NT2/D1 (cell line): ENCODE measurements at regions not wholly inside any gene's neighbourhood (a gene's known extent, or its start where the extent isn't known, plus 50 kb on each side); places are given as distances from the start of the nearest gene placed in this dataset.
A peak's percentile ranks its signal among the peaks of the same experiment; 100 is the strongest.

Experiments used
- DNase-seq: peaks from one replicate; pipeline ENCODE4 v3.0.0-alpha.2; 2011; ENCODE audit warnings: low read depth, low spot score
- H3K27me3 ChIP-seq: 2 replicates; pipeline ENCODE4 v1.6.0; 2011; ENCODE audit warnings: mild to moderate bottlenecking; ENCODE audit not compliant: insufficient read length, insufficient read depth
- H3K36me3 ChIP-seq: 2 replicates; pipeline ENCODE4 v1.6.1; 2011; ENCODE audit warnings: mild to moderate bottlenecking, low read length, mixed read lengths; ENCODE audit not compliant: insufficient read depth, insufficient read length
- H3K4me1 ChIP-seq: 2 replicates; pipeline ENCODE4 v1.5.1; 2011; ENCODE audit not compliant: insufficient read depth, insufficient read length
- H3K4me3 ChIP-seq: 2 replicates; pipeline ENCODE4 v1.5.1; 2011; ENCODE audit warnings: low read depth; ENCODE audit not compliant: insufficient read length
- H3K9ac ChIP-seq: 2 replicates; pipeline ENCODE4 v1.6.0; 2011; ENCODE audit warnings: low read depth; ENCODE audit not compliant: insufficient read length
- H3K9me3 ChIP-seq: 2 replicates; pipeline ENCODE4 v1.5.1; 2011; ENCODE audit warnings: mild to moderate bottlenecking, low read length; ENCODE audit not compliant: insufficient read depth
- SUZ12 ChIP-seq: IDR thresholded peaks from 2 replicates; pipeline ENCODE4 v1.6.1; 2011; ENCODE audit not compliant: insufficient read length, insufficient read depth; ENCODE audit errors: extremely low read depth
- YY1 ChIP-seq: IDR thresholded peaks from 2 replicates; pipeline ENCODE4 v1.6.1; 2011; ENCODE audit not compliant: insufficient read length, insufficient read depth
- ZNF274 ChIP-seq: IDR thresholded peaks from 2 replicates; pipeline ENCODE4 v1.6.1; 2011; ENCODE audit warnings: mild to moderate bottlenecking, low read depth, low read length

DNA sequence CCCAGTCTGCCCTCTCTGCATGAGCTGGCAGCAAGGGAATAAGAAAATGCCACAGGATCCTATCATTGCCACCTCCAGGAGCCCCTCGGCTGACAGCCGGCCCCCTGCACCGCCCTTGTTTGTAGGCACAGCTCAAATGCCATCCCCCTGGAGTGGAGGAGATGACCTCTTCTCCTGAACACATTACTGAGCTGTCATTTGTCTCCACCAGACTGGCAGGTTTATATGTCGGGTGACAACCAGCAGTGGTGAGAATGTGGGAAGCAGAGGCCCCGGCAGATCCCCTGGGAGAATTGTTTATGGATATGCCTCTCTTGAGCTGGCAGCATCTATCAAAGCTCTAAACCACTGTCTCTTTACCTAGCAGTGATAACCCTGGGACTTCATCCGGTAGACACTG lies 135.4 kb upstream of the FMN2 start:
- Histone ChIP-seq H3K4me1 (no peaks in the 10 kb centered on the region), H3K9ac (no peak overlapping the region), H3K27me3 (no peaks in the 10 kb centered on the region), H3K4me3 (no peak overlapping the region), H3K36me3 (no peaks in the 10 kb centered on the region), H3K9me3 (no peaks in the 10 kb centered on the region)
- TF ChIP-seq YY1 = no peak
- TF ChIP-seq SUZ12 = no peak
- TF ChIP-seq ZNF274 = no peak
- DNase-seq = no peak

DNA sequence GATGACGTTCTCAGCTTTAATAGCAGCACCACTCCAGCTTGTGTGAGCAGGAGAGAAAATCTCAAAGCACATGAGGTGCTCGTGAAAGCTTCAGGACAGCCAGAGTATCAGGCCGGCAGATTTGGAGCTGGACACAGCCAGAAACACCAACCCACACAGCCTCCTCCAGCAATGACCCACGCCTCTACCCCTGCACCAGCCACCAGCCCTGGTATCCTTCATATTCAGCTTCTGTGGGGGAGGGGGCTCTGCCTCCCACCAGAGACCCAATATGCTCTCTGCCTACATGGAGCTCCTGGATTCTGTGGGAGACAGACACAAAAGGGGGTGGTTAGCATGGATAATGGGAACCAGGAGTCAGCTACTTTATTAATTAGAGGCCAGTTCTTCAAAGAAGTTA lies 133.6 kb upstream of the FMN2 start:
- H3K27me3 ChIP-seq = no peaks in the 10 kb centered on the region
- H3K4me3 ChIP-seq = no peak overlapping the region
- H3K9ac ChIP-seq = no peak overlapping the region
- no peaks in the 10 kb centered on the region for H3K9me3 ChIP-seq
- no peaks in the 10 kb centered on the region for H3K4me1 ChIP-seq
- no peak for DNase-seq
- TF ChIP-seq YY1 = no peak
- no peak for TF ChIP-seq ZNF274
- no peak for TF ChIP-seq SUZ12
- no peaks in the 10 kb centered on the region for H3K36me3 ChIP-seq

DNA sequence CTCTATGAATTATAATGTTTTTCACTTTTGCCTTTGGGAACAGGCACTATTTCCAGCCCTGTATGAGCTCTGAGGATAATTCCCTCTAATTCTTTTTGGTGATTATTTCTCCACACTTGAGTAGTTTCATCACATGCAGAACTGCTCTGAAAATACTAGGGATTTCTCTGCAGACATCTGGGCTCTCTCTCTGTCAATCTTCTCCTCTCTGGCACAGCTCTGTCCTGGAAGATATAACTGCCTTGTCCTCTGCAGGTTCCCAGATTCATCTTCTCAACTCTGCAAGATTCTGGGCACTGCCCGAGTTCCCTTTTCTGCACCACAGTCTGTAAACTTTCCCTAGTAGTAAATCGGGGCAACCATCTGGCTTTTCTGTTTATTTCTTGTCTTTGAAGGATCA lies 131.3 kb upstream of the FMN2 start:
- H3K4me1 ChIP-seq = no peaks in the 10 kb centered on the region
- no peaks in the 10 kb centered on the region for H3K36me3 ChIP-seq
- H3K9me3 ChIP-seq = no peaks in the 10 kb centered on the region
- H3K9ac ChIP-seq = no peak overlapping the region
- no peak overlapping the region for H3K4me3 ChIP-seq
- no peak for TF ChIP-seq ZNF274
- TF ChIP-seq SUZ12 = no peak
- no peak for TF ChIP-seq YY1
- H3K27me3 ChIP-seq = no peaks in the 10 kb centered on the region
- no peak for DNase-seq

DNA sequence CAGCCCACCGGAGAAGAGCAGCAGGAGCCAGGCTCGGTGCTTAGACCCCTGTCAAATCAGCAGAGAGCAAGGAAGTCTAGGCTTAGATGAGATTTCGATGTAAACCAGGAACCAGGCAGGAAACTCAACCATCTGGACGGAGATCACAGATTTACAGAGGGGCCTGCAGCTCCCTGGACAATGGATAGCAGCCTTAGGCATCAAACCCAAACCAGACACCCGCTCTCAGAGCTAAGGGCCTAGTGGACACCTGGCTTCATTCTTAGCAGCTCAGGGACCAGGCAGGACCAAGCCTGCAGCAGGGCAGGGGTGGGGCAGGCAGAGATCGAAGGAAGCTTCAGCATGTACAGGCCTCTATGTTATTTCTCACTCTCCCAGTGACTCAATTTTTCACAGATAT lies 127.8 kb upstream of the FMN2 start:
- Histone ChIP-seq H3K4me1 (no peaks in the 10 kb centered on the region), H3K27me3 (no peaks in the 10 kb centered on the region), H3K9me3 (no peaks in the 10 kb centered on the region), H3K4me3 (no peak overlapping the region), H3K36me3 (no peaks in the 10 kb centered on the region), H3K9ac (no peak overlapping the region)
- no peak for DNase-seq
- no peak for TF ChIP-seq SUZ12
- no peak for TF ChIP-seq ZNF274
- no peak for TF ChIP-seq YY1

DNA sequence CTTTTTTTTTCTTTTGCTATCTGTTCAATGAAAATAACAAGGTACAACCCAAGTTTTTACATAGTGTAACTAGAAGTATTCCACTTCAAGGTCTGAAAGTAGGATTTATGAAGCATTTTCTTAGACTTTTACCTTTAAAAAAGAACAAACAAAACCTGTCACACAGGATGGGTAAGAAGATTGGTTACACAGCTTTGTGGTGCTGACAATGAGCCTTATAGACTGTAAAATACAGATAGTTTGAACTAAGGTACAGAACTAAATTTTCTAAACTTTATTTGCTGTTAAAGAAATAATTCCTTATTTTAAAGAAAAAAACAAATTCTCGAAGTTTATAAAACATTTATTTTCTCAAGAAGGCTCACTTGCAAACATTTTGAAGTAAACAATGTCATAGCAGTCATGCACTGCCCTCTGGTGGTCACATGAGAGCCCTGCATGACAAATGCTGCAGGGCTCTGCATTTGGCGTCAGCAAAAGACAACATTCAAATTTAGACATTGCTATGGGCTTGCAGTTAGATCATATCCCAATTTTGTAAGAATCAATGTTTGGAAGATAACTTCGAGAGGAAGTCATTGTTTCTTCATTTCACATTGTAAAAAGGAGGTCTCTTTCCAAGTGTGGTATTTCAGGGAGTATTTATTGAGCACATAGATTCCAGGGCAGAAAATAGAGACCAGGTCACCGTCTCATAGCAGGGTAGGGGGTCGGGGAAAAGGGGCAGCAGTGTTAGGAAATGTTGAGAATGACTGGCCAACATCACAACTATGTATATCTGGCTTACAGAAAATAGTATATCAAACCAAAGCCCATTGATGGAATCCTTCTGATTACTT lies 115.3 kb upstream of the FMN2 start:
- DNase-seq = peak; percentile 76
- no peak for TF ChIP-seq SUZ12
- TF ChIP-seq ZNF274 = no peak
- no peak for TF ChIP-seq YY1
- no peaks in the 10 kb centered on the region for H3K4me1 ChIP-seq
- peaks cover 24% of the 10 kb centered on the region for H3K9me3 ChIP-seq
- H3K36me3 ChIP-seq = no peaks in the 10 kb centered on the region
- H3K9ac ChIP-seq = no peak overlapping the region
- no peak overlapping the region for H3K4me3 ChIP-seq
- H3K27me3 ChIP-seq = no peaks in the 10 kb centered on the region

DNA sequence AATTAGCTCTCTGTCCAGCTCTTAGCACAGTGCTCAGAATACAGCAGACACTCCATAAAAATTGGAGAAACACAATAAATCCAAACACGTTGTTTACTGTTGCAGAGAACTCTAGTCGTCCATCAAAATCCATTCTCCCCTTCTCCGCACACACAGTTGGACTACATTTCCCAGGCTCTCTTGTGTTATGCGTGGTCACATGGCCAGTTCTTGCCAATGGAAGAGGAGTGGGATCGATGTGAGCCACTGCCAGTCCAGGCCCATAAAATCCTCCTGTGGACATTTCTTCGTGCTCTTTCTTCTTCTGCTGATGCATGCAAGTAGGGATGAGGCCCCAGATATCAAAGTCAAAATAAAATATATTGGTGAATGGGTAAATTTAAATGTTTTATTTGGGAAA lies 114.3 kb upstream of the FMN2 start:
- no peak for TF ChIP-seq YY1
- TF ChIP-seq ZNF274 = no peak
- no peak for TF ChIP-seq SUZ12
- Histone ChIP-seq H3K27me3 (no peaks in the 10 kb centered on the region), H3K9me3 (peaks cover 33% of the 10 kb centered on the region), H3K9ac (no peak overlapping the region), H3K4me3 (no peak overlapping the region), H3K4me1 (no peaks in the 10 kb centered on the region), H3K36me3 (no peaks in the 10 kb centered on the region)
- no peak for DNase-seq

DNA sequence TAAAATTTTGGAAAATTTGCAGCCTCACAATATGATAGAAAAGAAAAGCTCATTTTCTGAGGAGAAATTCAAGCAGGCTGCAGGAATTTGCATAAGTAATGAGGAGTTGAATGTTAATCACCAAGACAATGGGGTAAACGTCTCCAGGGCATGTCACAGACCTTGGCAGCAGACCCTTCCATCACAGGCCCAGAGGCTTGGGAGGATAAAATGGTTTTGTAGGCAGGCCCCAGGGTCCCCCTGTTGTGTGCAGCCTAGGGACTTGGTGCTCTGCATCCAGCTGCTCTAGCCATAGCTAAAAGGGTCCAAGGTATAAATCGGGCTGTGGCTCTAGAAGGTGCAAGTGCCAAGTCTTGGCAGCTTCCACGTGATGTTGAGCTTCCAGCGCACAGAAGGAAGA lies 112.2 kb upstream of the FMN2 start:
- Histone ChIP-seq H3K9ac (no peak overlapping the region), H3K27me3 (no peaks in the 10 kb centered on the region), H3K4me1 (no peaks in the 10 kb centered on the region), H3K4me3 (no peak overlapping the region), H3K36me3 (no peaks in the 10 kb centered on the region), H3K9me3 (peaks cover 46% of the 10 kb centered on the region)
- no peak for DNase-seq
- no peak for TF ChIP-seq ZNF274
- TF ChIP-seq YY1 = no peak
- no peak for TF ChIP-seq SUZ12
